Erythroblast (primary cell): ENCODE measurements at regions not wholly inside any gene's neighbourhood (a gene's known extent, or its start where the extent isn't known, plus 50 kb on each side); places are given as distances from the start of the nearest gene placed in this dataset.

ENCODE experiments used
- GATA1 ChIP-seq: IDR thresholded peaks from 2 replicates; pipeline ENCODE4 v1.6.1; 2011; ENCODE audit warnings: low read depth, mild to moderate bottlenecking, control low read depth, low read length, moderate library complexity
- POLR2A ChIP-seq: IDR thresholded peaks from 2 replicates; pipeline ENCODE4 v1.6.1; 2011; ENCODE audit warnings: mild to moderate bottlenecking, low read length

DNA sequence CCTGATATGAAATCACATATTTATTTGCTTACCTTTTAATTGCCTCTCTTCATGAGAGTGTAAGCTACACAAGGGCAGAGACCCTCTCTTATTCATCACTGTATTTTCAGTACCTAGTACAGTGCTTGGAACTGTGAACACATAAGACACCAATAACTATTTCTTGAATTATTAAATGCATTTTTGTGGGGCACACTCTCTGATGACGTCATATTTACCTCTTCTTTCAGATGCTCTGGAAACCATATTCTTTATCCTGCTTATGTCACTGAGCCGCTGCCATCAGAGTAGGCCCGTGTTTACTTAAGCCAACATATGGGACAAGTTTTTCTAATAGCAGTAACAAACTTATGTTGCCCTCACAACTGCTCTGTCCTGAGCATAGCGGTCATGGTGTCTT is 266.5 kb downstream of the ELAVL2 start:
- TF ChIP-seq POLR2A (no peak), GATA1 (no peak)
